Left renal cortex interstitium (tissue), 4 donors: ENCODE measurements at regions not wholly inside any gene's neighbourhood (a gene's known extent, or its start where the extent isn't known, plus 50 kb on each side); places are given as distances from the start of the nearest gene placed in this dataset.
"Not testable (repeated sequence)": the region's sequence is repeated elsewhere in the genome, so short reads cannot be mapped to it uniquely, and the experiment has no call there.

Experiments used
- DNase-seq, 4 donors: peaks; one replicate each; pipeline ENCODE4 v3.0.0-alpha.2; 2013; ENCODE audit warnings: low read depth in 4 of 4, low spot score in 2 of 4, missing footprints in 1 of 4

DNA sequence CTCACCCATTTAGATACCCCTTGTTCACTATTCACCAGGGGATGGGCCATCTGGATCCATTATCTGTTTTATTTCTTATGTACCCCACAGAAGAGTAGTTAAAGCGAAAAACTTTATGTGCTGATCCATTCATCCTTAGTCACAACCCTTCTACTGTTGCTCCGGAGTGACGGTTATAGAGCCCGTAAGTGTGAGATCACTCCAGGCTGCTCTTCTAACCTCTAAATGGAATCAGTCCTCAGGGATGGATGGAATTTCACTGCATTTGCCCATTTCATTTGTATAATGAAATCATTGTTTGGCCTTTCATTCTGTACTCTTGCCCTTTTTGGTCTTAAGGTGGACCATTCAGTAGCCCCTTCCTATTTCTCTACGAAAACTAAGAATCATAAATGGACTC is 409.3 kb upstream of the RUNX1 start:
- no peak for DNase-seq

DNA sequence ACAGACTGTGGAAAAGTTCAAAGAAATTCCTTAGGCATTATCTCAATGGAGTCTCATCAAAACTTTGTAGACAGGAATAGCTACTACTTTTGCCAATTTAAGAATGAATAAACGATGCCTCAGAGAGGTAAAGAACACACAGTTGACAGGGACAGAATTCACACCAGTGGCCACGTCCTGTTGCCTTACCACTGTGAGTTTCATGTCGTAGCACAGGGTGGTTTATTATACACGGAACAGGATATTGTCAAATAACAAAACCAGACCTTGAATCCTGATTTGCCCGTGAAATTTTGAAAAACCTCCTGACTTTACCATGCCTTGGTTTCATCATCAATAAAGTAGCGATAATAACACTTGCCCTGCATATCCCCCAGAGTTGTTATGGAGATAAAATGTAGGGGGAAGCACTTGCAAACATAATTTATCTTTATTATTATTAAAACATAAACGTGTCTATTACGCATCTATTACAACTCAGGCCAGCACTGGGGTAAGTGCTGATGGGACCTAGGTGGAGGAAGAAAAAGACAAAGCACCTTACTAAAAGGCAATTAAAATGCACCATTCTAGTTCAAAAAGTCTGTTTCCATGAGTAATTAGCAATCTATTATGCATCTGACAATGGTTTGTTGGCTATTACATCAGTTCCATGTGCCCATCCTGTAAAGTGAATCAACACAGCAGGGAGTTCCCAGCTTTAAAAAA is 408.1 kb upstream of the RUNX1 start:
- DNase-seq, result no peak

DNA sequence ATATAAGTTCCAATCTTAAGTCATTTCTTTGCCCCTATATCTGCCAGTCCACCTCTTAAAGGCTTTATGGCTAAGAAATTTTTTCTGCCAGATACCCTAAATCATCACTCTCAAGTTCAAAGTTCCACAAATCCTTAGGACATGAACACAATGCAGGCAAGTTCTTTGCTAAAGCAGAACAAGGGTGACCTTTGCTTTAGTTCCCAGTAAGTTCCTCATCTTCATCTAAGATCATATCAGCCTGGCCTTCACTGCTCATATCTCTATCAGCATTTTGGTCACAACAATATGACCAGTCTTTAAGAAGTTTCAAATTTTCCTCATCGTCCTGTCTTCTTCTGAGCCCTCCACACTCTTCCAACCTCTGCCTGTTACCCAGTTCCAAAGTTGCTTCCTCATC is 402.2 kb upstream of the RUNX1 start:
- DNase-seq, result no peak

DNA sequence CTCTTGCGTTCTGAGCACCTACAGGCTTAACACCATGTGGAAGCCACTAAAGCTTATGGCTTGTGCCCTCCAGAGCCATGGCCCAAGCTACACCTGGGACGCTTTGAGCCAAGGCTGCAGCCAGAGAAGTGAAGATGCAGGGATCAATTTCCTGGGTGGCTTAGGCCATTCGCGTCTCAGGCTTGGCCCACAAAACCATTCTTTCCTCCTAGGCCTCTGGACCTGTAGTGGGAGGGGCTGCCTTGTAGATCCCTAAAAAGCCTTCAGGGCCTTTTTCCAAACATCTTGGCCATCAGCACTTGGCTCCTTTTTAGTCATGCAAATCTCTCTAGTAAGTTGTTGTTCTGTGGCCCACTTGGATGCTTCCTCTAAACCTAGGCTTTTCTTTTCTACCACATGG is 401.7 kb upstream of the RUNX1 start:
- no peak for DNase-seq

DNA sequence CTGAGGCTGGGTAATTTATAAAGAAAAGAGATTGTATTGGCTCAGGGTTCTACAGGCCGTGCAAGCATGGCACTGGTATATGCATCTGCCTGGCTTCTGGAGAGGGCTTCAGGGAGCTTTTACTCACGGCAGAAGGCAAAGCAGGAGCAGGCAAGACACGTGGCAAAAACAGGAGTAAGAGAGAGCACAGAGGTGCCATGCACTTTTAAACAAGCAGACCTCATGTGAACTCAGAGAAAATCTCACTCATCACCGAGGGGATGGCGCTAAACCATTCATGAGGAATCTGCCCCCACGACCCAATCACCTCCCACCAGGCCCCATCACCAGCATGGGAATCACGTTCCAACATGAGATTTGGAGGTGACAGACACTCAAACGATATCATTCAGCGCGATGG is 400.7 kb upstream of the RUNX1 start:
- DNase-seq, result no peak

DNA sequence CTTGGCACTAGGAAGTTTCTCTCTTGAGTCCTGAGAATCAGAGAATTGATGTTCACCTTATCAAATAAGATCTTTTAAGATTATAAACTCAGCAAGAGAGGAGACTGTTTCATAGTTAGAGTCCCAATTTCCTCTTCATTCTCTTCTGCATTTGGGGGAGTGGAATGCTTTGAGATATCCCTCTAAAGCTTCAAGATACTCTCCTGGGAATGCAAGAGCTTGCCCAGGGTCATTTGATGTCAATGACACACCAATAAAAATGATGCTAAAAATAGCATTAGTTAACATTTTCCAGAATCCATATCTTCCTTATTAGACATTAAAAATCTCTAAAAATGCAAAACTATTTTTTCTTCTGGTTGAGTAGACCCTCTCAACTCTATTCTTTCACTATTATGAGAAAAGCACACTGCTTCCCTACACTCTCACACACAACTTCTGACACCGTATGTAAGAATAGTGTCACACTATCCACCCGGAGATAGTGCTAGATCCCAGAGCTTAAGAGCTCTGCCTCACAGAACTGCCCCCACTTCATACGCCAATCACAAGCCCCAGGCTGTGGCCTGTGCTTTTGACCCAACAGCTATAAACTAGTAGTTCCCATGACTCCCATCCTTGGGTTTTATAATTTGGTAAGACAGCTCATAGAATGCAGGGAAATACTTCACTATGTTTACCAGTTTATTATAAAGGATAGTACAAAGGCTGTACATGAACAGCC is 399.9 kb upstream of the RUNX1 start:
- DNase-seq, result no peak

DNA sequence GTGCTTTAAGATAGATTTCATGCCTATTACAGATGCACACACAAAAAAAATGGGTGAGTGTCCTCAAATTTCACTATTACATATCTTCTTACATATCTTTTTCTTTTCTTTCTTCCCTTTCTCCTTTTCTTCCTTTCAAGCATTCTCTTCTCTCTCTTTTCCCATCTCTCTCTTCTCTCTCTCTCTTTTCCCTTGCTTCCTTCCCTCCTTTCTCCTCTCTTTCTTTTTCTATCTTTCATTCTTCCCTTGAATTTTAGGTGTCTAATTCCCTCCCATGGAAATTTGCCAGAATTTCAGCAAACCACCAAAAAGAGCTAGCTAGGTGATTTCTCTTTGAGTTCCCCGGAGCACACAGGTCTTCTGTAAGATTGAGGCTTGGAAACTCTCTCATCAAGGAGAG is 395.3 kb upstream of the RUNX1 start:
- no peak for DNase-seq

DNA sequence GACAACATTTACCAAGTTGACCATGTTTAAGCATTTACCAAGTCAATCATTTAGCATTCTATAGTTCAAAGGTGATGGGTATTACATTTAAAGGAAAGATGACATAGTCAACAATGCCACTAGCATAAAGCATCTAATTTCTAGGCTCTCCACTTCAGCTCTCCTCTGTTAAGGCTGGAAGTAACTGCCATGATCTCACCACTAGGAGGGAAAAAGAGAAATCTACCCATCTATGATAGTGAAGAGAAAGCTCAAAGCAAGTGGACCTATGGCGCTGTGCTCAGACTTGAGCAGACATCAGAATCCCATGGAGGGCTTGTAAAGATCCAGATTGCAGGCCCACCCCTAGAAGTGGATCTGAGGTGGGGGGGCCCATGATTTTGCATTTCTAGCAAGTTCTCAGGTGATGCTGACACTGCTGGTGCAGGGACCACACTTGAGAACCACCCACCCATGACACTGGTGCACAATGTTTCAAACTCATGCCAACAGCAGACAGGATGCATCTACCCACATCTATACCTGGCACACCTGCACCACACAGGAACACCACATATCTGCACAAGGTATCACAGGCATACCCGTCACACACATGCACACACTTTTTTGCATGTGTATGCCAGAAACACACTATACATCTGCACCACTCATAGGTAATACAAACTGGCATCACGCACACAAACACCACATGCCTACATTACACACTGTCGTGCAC is 392.9 kb upstream of the RUNX1 start:
- DNase-seq, result no peak

DNA sequence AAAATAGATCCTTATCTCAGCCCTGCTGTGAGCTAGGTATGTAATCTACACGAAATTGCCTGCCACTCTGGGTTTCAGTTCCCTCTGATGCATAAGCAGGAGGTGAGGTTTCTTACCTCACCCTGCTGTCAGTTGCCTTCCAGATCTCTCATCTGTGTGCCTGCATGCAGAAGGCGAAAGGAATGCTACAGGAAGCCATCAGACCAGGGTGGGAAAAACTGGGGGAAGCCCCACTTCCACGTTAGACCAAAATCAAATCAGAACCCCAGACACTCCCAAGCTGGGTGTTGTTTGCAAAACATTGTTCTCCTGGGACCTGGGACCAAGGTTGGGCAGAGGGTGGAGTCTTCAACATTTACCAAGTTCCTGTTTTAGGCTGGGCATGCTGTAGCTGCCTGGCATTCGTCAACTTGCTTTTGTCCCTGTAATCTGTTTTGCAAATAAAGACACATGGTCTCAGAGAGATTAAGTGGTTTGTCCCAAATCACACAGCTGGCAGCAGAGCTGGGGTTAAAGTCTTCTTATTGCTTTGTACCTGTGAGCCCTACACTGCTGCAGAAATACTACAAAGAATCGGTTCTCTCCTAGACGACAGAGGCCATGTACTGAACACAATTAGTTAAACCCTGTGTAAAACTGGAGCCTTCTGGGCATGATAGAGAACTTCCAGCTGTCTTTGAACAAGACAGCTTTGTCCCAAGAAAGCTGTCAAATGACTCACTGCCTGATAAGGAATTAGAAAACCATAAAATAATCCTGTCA is 389.7 kb upstream of the RUNX1 start:
- no peak for DNase-seq

DNA sequence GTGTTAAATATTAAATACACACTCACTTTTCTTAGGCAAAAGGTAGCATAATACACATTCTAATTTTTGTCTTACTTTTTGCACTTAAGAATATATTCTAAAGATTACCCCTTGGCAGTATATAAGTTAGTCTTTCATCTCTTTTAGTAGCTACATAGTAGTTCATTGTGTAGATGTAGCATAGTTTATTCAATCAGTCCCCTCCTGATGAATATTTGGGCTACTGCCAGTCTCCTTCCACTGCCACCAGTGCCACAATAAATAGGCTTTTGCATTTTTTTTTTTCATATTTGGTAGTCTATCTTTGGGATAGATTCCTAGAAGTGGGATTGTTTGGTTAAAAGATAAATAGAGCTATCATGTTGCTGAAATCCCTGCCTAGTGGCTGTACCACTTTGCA is 388.8 kb upstream of the RUNX1 start:
- DNase-seq, result no peak

DNA sequence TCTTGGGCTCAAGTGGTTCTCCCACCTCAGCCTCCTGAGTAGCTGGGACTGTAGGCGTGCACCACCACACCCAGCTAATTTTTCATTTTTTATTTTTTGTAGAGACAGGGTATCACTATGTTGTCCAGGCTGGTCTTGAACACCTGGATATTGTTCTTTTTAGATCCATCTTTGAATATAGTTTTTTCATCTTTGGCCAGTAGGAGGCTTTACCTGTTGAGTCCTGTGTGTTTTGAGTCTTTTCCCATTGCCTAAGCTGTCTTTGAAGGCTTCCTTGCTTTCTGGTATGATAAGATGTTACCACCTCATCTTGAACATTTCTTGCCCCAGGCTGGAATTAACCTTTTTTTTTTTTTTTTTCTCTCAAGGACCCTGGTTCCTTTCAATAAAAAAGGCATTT is 387.8 kb upstream of the RUNX1 start:
- no peak for DNase-seq

DNA sequence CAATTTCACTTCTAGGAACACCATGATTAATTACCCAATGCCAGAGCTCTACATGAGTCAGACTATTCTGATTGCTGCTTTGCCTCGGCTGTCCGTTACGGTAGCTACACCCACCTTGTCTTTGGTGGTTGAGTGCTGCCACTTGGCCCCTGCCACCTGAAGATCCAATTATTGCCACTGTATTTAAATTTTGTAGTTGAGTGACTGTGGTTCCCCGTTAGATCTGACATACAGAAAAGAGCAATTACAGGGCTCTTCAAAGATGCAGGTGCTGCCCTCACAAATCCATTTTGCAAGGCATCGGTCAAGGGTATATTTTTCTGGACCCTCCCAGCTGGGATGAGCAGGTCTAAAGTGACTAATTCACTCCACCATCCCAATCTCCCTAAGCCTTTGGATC is 383.5 kb upstream of the RUNX1 start:
- not testable (repeated sequence) for DNase-seq

DNA sequence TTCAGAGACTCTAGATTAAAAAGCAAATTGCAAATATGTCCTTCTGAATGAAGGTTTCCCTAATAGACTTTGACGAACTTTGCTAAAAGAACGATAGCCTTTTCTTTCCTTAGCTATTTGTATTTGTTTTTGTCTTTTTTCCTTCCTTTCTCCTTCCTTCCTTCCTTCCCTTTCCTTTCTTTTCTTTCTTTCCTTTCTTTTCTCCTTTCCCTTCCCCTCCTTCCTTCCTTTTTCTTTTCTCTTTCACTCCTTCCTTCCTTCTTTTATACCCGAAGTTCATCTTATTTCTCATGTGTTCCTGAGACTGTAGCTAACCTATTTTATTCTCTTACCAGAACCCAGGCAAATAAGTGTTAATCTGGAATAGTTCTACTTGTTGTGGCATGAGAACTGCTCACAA is 381.2 kb upstream of the RUNX1 start:
- no peak for DNase-seq

DNA sequence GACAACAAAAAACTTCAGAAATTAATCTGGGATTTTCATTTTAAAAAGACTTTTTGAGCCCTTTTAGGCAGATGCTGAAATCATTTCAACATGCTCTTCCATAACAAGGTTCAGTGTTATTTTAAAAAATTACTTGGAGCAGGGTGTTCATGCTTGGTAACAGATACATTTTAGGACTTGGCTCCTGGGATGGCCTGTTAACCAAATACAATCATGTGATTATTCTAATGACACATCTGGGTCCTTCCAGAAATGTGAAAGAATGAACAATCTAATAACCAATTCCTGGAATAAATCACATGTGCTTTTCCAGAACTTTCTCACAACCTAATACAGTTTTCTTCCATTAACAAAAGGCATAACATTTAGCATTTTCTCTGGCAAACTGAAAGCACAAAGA is 379.8 kb upstream of the RUNX1 start:
- DNase-seq, result no peak

DNA sequence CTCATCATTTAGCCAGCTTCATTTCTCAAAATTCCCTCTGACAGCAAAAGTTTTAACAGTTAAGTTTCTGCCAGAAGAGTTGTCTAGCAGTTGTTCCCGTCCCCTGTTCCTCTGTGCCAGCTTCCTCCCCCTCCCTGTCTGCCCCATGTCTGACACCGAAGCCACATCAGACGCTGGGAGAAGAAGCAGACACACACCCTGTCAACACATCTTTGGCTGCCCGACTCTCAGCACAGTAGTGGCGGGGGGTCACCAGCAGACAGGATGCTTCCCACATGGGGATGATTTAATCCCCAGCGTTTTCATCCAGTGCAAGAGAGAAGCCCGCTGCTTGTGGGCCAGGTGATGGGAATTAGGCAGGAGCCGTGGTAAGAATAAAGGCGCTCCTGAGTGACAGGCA is 379.4 kb upstream of the RUNX1 start:
- DNase-seq, result no peak

DNA sequence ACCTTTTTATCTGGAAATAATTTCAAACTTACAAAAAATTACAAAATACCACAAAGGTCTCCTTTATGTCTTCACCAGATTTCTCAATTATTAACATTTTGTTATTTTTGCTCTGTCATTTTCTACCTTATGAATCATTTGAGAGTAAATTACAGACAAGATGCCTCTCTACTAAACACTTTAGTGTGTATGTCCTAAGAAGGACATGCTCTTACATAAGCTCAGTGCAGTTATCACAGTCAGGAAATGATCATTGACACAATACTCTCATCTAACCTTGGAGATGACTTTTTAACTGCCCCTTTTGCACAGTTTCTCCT is 378.9 kb upstream of the RUNX1 start:
- DNase-seq, result no peak

DNA sequence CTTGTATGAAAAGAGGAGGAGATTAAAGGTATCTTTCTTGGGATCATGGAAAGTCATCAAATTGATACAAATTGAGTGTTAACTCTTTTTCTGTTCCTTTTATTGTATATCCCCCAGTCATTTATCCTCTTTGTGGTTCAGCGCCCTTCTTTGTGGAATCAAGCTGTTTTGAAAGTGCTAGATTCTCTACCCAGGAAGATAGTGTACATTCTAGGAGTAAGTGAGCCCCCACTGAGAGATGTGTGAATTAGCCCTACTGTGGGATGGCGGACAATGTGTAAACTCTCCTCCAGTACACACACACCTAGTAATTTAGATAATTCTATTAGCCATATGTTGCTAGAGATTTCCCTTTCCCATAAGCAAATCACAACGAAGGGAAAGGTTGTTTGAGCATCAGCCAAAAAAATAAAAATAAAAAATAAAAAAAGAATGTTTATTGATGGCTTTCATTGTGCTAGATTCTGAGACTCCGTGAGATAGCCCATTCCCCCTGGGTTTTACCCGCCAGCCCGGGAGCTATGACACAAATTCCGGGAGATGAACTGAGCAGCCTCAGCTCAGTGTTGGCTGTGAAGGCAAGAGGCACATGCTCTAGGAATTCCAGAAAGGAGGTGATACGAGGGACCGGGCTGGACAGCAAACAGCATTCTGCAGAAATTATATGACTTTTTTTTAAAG is 378.4 kb upstream of the RUNX1 start:
- no peak for DNase-seq

DNA sequence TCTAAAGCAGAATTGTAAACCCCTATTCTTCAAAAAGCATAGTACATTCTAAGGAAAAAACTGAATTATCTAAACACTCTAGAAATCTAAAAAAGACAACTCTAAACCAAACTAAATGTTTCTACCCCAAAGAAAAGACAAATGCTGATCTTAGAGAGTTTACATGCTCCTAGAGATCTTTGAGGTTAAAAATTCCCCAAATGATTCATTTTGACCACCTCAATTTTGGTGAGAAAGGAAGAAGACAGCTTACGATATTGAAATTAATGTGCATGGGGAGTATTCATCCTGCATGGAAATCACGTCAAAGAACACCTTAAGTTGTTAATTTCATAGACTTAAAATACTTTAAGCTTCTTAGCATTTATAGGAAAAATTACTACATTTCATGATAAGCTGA is 377.8 kb upstream of the RUNX1 start:
- DNase-seq, result no peak

DNA sequence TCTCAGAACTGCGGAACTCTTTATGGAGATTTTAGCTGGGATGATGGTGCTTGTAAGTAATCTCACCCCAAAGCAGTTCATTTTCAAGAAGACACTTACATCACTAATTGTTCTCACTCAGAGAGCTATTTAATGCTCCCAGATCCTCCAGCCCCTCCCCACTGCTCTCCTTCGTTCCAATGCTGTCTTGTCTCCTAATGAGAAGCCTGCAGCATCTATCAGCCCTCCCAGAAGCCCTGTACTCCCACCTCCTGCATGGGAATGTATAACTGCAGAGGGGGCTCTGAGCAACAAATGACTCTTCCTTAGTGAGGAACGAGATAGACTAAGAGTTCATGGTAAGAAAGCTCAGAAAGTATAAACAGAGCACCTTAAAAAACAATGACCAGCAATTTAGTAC is 377.4 kb upstream of the RUNX1 start:
- DNase-seq, result no peak

DNA sequence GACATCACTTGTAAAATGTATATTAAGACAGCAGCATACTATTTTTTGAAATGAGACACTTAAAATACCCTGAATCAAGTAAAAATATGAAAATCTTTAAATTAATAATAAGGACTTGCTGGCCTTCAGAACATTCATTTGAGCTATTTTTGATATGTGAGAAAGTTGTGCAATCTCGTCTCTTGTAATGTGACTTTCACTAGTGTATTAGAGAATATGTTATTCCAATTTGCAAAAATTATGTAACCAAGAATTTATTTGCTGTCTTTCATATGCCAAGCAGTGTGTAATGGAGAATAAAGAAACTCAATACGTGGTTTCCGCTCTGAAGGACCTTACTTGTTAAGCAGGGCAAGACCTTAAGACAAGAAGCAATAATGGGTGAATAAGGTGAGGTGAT is 375.0 kb upstream of the RUNX1 start:
- DNase-seq, result no peak

DNA sequence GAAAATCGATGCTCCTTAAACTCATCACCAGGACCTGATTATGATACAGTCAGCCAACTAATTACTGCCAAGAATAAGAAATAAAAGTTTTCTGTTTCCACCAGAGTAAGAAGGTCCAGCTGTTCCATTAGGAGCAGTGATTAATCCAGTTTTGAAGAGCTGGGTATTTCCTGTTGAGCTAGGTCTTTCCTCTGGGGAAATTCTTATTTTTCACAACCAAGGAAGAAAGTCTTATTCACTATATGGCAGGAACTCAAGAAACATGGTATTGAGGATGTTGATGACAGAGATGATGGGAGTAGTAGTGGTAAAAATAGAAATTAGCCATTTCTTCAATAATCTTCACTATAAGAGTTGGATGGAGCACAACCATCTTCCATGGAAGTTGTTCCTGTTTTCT is 374.6 kb upstream of the RUNX1 start:
- no peak for DNase-seq
